WI38 (cell line): ENCODE measurements at regions not wholly inside any gene's neighbourhood (a gene's known extent, or its start where the extent isn't known, plus 50 kb on each side); places are given as distances from the start of the nearest gene placed in this dataset.

Experiments used
- H3K4me3 ChIP-seq: 2 replicates; pipeline ENCODE4 v1.5.1; 2011; ENCODE audit warnings: low read depth, mild to moderate bottlenecking, control low read depth, low read length
- CTCF ChIP-seq: IDR thresholded peaks from 2 replicates; pipeline ENCODE4 v1.5.1; 2012; ENCODE audit warnings: low read depth, mild to moderate bottlenecking, control low read depth, low read length

- no peak for TF ChIP-seq CTCF
- H3K4me3 ChIP-seq = no peak overlapping the region
Observed at GRCh38 chr22:27377501-27378295, 423.9 kb downstream of the MN1 start.

- no peak for TF ChIP-seq CTCF
- no peak overlapping the region for H3K4me3 ChIP-seq
Observed at GRCh38 chr22:27378311-27378800, 423.2 kb downstream of the MN1 start.

GRCh38 chr22:27378995-27379394, 422.6 kb downstream of the MN1 start:
- no peak for TF ChIP-seq CTCF
- H3K4me3 ChIP-seq = no peak overlapping the region

- TF ChIP-seq CTCF = no peak
- no peak overlapping the region for H3K4me3 ChIP-seq
Observed at GRCh38 chr22:27380855-27381254, 420.7 kb downstream of the MN1 start.

GRCh38 chr22:27381552-27381951, 420.0 kb downstream of the MN1 start:
- no peak overlapping the region for H3K4me3 ChIP-seq
- TF ChIP-seq CTCF = no peak

- H3K4me3 ChIP-seq = no peak overlapping the region
- no peak for TF ChIP-seq CTCF
Observed at GRCh38 chr22:27381960-27382742, 419.4 kb downstream of the MN1 start.

- no peak overlapping the region for H3K4me3 ChIP-seq
- TF ChIP-seq CTCF = no peak
Observed at GRCh38 chr22:27382947-27383346, 418.6 kb downstream of the MN1 start.
